NCI-H1436 (cell line): ENCODE measurements at regions not wholly inside any gene's neighbourhood (a gene's known extent, or its start where the extent isn't known, plus 50 kb on each side); places are given as distances from the start of the nearest gene placed in this dataset.
"Not testable (repeated sequence)": the region's sequence is repeated elsewhere in the genome, so short reads cannot be mapped to it uniquely, and the experiment has no call there.

ENCODE experiments used
- DNase-seq: peaks from one replicate; lab custom pipeline; 2025; lab: John Stamatoyannopoulos, UW

- no peak for DNase-seq
These were observed 276.3 kb downstream of the RND3 start for GRCh38 chr2:150211164-150211631.

- no peak for DNase-seq
These were observed 277.7 kb downstream of the RND3 start for GRCh38 chr2:150209746-150210145.

- DNase-seq = no peak
These were observed 278.8 kb downstream of the RND3 start for GRCh38 chr2:150208689-150209088.

- peak; percentile 75 for DNase-seq
These were observed 279.5 kb downstream of the RND3 start for GRCh38 chr2:150207979-150208378.

- no peak for DNase-seq
These were observed 283.0 kb downstream of the RND3 start for GRCh38 chr2:150204451-150204850.

- not testable (repeated sequence) for DNase-seq
These were observed 292.7 kb downstream of the RND3 start for GRCh38 chr2:150194816-150195215.

- DNase-seq = no peak
These were observed 294.8 kb downstream of the RND3 start for GRCh38 chr2:150192701-150193100.

- no peak for DNase-seq
These were observed 296.1 kb downstream of the RND3 start for GRCh38 chr2:150191349-150191748.

GRCh38 chr2:150190546-150190945 lies 296.9 kb downstream of the RND3 start:
- no peak for DNase-seq

- DNase-seq = no peak
These were observed 298.7 kb downstream of the RND3 start for GRCh38 chr2:150188800-150189199.

GRCh38 chr2:150188177-150188576 lies 299.3 kb downstream of the RND3 start:
- no peak for DNase-seq

GRCh38 chr2:150182566-150183235 lies 304.8 kb downstream of the RND3 start:
- no peak for DNase-seq

- no peak for DNase-seq
These were observed 308.9 kb downstream of the RND3 start for GRCh38 chr2:150178591-150178990.

- DNase-seq = no peak
These were observed 312.5 kb downstream of the RND3 start for GRCh38 chr2:150174971-150175421.

GRCh38 chr2:150174056-150174805 lies 313.2 kb downstream of the RND3 start:
- DNase-seq = no peak

- DNase-seq = no peak
These were observed 316.4 kb downstream of the RND3 start for GRCh38 chr2:150171065-150171548.

- no peak for DNase-seq
These were observed 318.2 kb downstream of the RND3 start for GRCh38 chr2:150169237-150169629.

- no peak for DNase-seq
These were observed 318.8 kb downstream of the RND3 start for GRCh38 chr2:150168595-150169236.

GRCh38 chr2:150167711-150168110 lies 319.8 kb downstream of the RND3 start:
- no peak for DNase-seq

GRCh38 chr2:150166313-150167051 lies 321.0 kb downstream of the RND3 start:
- peak; percentile 11 for DNase-seq

GRCh38 chr2:150165988-150166312 lies 321.5 kb downstream of the RND3 start:
- DNase-seq = peak; percentile 3

- DNase-seq = no peak
These were observed 322.0 kb downstream of the RND3 start for GRCh38 chr2:150165442-150165841.
